HG03064 (cell line): ENCODE measurements at regions not wholly inside any gene's neighbourhood (a gene's known extent, or its start where the extent isn't known, plus 50 kb on each side); places are given as distances from the start of the nearest gene placed in this dataset.
"Not testable (repeated sequence)": the region's sequence is repeated elsewhere in the genome, so short reads cannot be mapped to it uniquely, and the experiment has no call there.

Source experiments
- ATAC-seq: cut with Tn5 transposase; IDR thresholded peaks from one replicate; pipeline ENCODE4 v1.9.1; 2021; ENCODE audit warnings: low read depth; ENCODE audit not compliant: unreplicated experiment

- ATAC-seq = not testable (repeated sequence)
These were observed 120.1 kb upstream of the OSTN start for GRCh38 chr3:191078913-191079312.

- ATAC-seq = no peak
These were observed 122.0 kb upstream of the OSTN start for GRCh38 chr3:191076903-191077552.

GRCh38 chr3:191074511-191074910 lies 124.5 kb upstream of the OSTN start:
- no peak for ATAC-seq

- ATAC-seq = no peak
These were observed 128.2 kb upstream of the OSTN start for GRCh38 chr3:191070762-191071403.

- ATAC-seq = no peak
These were observed 128.8 kb upstream of the OSTN start for GRCh38 chr3:191070201-191070600.

- ATAC-seq = no peak
These were observed 129.9 kb upstream of the OSTN start for GRCh38 chr3:191068946-191069813.

GRCh38 chr3:191066669-191067068 lies 132.4 kb upstream of the OSTN start:
- no peak for ATAC-seq

GRCh38 chr3:191065181-191065805 lies 133.7 kb upstream of the OSTN start:
- ATAC-seq = no peak

- no peak for ATAC-seq
These were observed 148.0 kb upstream of the OSTN start for GRCh38 chr3:191051037-191051436.

- ATAC-seq = no peak
These were observed 151.1 kb upstream of the OSTN start for GRCh38 chr3:191047930-191048329.

GRCh38 chr3:191030929-191031328 lies 168.1 kb upstream of the OSTN start:
- no peak for ATAC-seq

- ATAC-seq = no peak
These were observed 168.0 kb upstream of the GMNC start for GRCh38 chr3:191030491-191030890.

- ATAC-seq = no peak
These were observed 164.3 kb upstream of the GMNC start for GRCh38 chr3:191026746-191027145.

- no peak for ATAC-seq
These were observed 158.4 kb upstream of the GMNC start for GRCh38 chr3:191020730-191021396.

GRCh38 chr3:191019855-191020254 lies 157.4 kb upstream of the GMNC start:
- ATAC-seq = no peak

- not testable (repeated sequence) for ATAC-seq
These were observed 153.5 kb upstream of the GMNC start for GRCh38 chr3:191015960-191016359.

GRCh38 chr3:191008074-191008473 lies 145.6 kb upstream of the GMNC start:
- ATAC-seq = no peak

- no peak for ATAC-seq
These were observed 143.3 kb upstream of the GMNC start for GRCh38 chr3:191005790-191006189.

GRCh38 chr3:191003742-191004141 lies 141.2 kb upstream of the GMNC start:
- no peak for ATAC-seq

GRCh38 chr3:190996181-190996775 lies 133.8 kb upstream of the GMNC start:
- ATAC-seq = no peak
